PC-3 (cell line): ENCODE measurements at regions not wholly inside any gene's neighbourhood (a gene's known extent, or its start where the extent isn't known, plus 50 kb on each side); places are given as distances from the start of the nearest gene placed in this dataset.

Experiments used
- CTCF ChIP-seq: fragments of 300-600 bp; sonication (generic); conservative IDR thresholded peaks from 2 replicates; pipeline ENCODE4 v1.5.1; 2017; ENCODE audit warnings: antibody characterized with exemption, low read depth, mild to moderate bottlenecking, low read length
- EZH2phosphoT487 ChIP-seq: fragments of 300-600 bp; sonication (generic); IDR thresholded peaks from 2 replicates; pipeline ENCODE4 v1.6.1; 2018; ENCODE audit warnings: mild to moderate bottlenecking, antibody characterized with exemption, low read length, borderline replicate concordance

GRCh38 chr1:50322579-50322978 is 100.7 kb downstream of the DMRTA2 start:
- TF ChIP-seq CTCF (no peak), EZH2phosphoT487 (no peak)
